GM10266 (cell line): ENCODE measurements at regions not wholly inside any gene's neighbourhood (a gene's known extent, or its start where the extent isn't known, plus 50 kb on each side); places are given as distances from the start of the nearest gene placed in this dataset.
"Not testable (repeated sequence)": the region's sequence is repeated elsewhere in the genome, so short reads cannot be mapped to it uniquely, and the experiment has no call there.

Source experiments
- DNase-seq: peaks from one replicate; pipeline ENCODE4 v3.0.0; 2012; ENCODE audit errors: extremely low spot score
- CTCF ChIP-seq: IDR thresholded peaks from 2 replicates; pipeline ENCODE4 v1.5.1; 2012; ENCODE audit warnings: mild to moderate bottlenecking, low read depth; ENCODE audit not compliant: control insufficient read depth, insufficient read depth; ENCODE audit errors: missing control alignments

- DNase-seq = no peak
- no peak for TF ChIP-seq CTCF
These were observed 319.4 kb upstream of the SLC39A10 start for GRCh38 chr2:195337597-195337996.

GRCh38 chr2:195333869-195334268 is 323.2 kb upstream of the SLC39A10 start:
- TF ChIP-seq CTCF = no peak
- no peak for DNase-seq

GRCh38 chr2:195331966-195332365 is 325.1 kb upstream of the SLC39A10 start:
- TF ChIP-seq CTCF = no peak
- no peak for DNase-seq

GRCh38 chr2:195331129-195331528 is 325.9 kb upstream of the SLC39A10 start:
- no peak for DNase-seq
- TF ChIP-seq CTCF = no peak

GRCh38 chr2:195330513-195330956 is 326.5 kb upstream of the SLC39A10 start:
- no peak for DNase-seq
- TF ChIP-seq CTCF = no peak

- DNase-seq = not testable (repeated sequence)
These were observed 327.2 kb upstream of the SLC39A10 start for GRCh38 chr2:195329784-195330183.

- no peak for TF ChIP-seq CTCF
- DNase-seq = no peak
These were observed 330.5 kb upstream of the SLC39A10 start for GRCh38 chr2:195326537-195326936.

GRCh38 chr2:195322324-195322723 is 334.7 kb upstream of the SLC39A10 start:
- DNase-seq = no peak
- TF ChIP-seq CTCF = no peak
